OCI-LY3 (cell line): ENCODE measurements at regions not wholly inside any gene's neighbourhood (a gene's known extent, or its start where the extent isn't known, plus 50 kb on each side); places are given as distances from the start of the nearest gene placed in this dataset.

Source experiments
- H2AFZ ChIP-seq: fragments of 200-600, 300-600 bp; shearing (Covaris generic); 2 replicates; pipeline ENCODE4 v1.6.0; 2014; ENCODE audit warnings: antibody characterized with exemption, low read depth, low read length
- H3K27ac ChIP-seq: fragments of 200-600, 300-600 bp; sonication (generic); 2 replicates; pipeline ENCODE4 v1.5.1; 2014; ENCODE audit warnings: mild to moderate bottlenecking, low read length, moderate library complexity, mixed read lengths
- H3K27me3 ChIP-seq: fragments of 200-600, 300-600 bp; sonication (generic); 2 replicates; pipeline ENCODE4 v1.6.1; 2014; ENCODE audit warnings: low read depth, low read length, mixed read lengths
- H3K36me3 ChIP-seq: fragments of 200-600, 300-600 bp; sonication (generic); replicated peaks from 2 replicates; pipeline ENCODE3; 2014; ENCODE audit warnings: low read depth, low read length, mixed read lengths
- H3K4me1 ChIP-seq: fragments of 300-600, 200-600 bp; sonication (generic); 2 replicates; pipeline ENCODE4 v1.6.1; 2014; ENCODE audit warnings: low read length, mixed read lengths
- H3K4me2 ChIP-seq: fragments of 200-600, 300-600 bp; sonication (generic); 2 replicates; pipeline ENCODE4 v1.6.1; 2014; ENCODE audit warnings: low read length, mixed read lengths
- H3K4me3 ChIP-seq: fragments of 300-600, 200-600 bp; sonication (generic); 2 replicates; pipeline ENCODE4 v1.5.1; 2014; ENCODE audit warnings: antibody characterized with exemption, mild to moderate bottlenecking, low read length, moderate library complexity
- H3K79me2 ChIP-seq: fragments of 300-600, 200-600 bp; shearing (Covaris generic); 2 replicates; pipeline ENCODE4 v1.6.1; 2014; ENCODE audit warnings: mild to moderate bottlenecking, low read length, mixed read lengths
- H3K9ac ChIP-seq: fragments of 300-600, 200-600 bp; shearing (Covaris generic); 2 replicates; pipeline ENCODE4 v1.6.0; 2014; ENCODE audit warnings: mild to moderate bottlenecking, low read length, moderate library complexity
- H3K9me3 ChIP-seq: fragments of 200-600, 300-600 bp; shearing (Covaris generic); 2 replicates; pipeline ENCODE4 v1.6.1; 2014; ENCODE audit warnings: low read length, mixed read lengths; ENCODE audit not compliant: insufficient read depth
- H4K20me1 ChIP-seq: fragments of 200-600, 300-600 bp; sonication (generic); 2 replicates; pipeline ENCODE4 v1.6.1; 2016; ENCODE audit warnings: low read length, mixed read lengths; ENCODE audit not compliant: insufficient read depth
- CTCF ChIP-seq: fragments of 200-600, 300-600 bp; sonication (generic); IDR thresholded peaks from 2 replicates; pipeline ENCODE4 v1.5.1; 2014; ENCODE audit warnings: antibody characterized with exemption, low read length, low read depth
- EZH2phosphoT487 ChIP-seq: fragments of 200-600 bp; shearing (Covaris generic); IDR thresholded peaks from 2 replicates; pipeline ENCODE4 v1.6.1; 2018; ENCODE audit warnings: antibody characterized with exemption, mixed run types, low read depth

DNA sequence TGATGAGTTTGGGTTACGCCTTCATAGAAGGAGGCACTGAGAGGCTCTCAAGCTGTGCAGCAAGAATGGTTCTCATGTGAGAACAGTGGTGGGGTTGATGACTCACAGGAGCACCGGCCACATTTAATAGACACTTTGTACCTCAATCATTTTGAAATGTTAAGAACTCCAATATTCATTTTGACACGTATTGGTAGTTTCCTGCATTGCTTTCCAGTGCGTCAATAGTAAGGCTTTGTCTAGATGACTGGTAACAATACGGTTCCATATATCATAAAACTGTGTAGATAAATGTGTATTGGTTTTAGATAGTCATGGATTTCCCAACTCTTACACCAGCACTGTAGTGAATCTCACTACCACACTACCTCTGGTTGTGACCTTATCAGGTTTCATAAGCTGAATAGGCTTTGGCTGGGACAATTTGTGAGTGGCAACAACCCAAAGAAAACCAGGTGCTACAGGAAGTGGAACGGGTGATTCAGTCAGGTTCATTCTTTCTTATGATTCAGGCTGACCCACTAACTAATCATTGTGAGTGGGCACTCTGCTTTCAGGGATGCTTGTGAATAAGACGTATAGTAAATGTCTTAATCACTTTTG is 362.6 kb downstream of the KLF5 start:
- H3K4me2 ChIP-seq: no peak overlapping the region
- H3K9ac ChIP-seq: no peak overlapping the region
- no peak for TF ChIP-seq CTCF
- no peak for TF ChIP-seq EZH2phosphoT487
- no peak overlapping the region for H3K27ac ChIP-seq
- H3K27me3 ChIP-seq: no peaks in the 10 kb centered on the region
- H3K4me1 ChIP-seq: peaks cover 8% of the 10 kb centered on the region
- H3K9me3 ChIP-seq: no peaks in the 10 kb centered on the region
- H2AFZ ChIP-seq: no peak overlapping the region
- H3K4me3 ChIP-seq: no peak overlapping the region
- no peaks in the 10 kb centered on the region for H4K20me1 ChIP-seq
- H3K79me2 ChIP-seq: no peaks in the 10 kb centered on the region
- H3K36me3 ChIP-seq: no peaks in the 10 kb centered on the region

DNA sequence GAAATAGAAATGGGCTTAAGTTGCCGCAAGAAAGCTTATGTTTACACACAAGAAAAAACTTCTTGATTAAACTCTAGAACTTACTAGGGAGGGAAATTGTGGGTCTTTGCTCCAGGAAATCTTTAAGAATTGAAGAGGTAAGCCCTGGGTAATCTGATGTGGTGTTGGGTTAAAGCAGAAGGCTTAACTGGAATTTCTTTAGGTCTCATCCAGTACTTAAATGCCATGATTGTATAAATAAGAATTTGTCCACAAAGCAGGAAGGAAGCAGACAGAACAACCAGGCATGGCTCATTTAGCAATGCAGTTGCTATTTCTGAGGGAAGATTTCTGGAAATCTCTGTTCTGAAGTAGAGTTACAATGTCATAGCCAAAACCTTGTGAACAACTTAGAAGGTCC is 360.4 kb downstream of the KLF5 start:
- Histone ChIP-seq H4K20me1 (no peaks in the 10 kb centered on the region), H3K4me1 (0 out of 2 replicates have a peak, but pooled peaks cover 3% of the 10 kb centered on the region), H3K36me3 (no peaks in the 10 kb centered on the region), H3K4me2 (no peak overlapping the region), H3K27me3 (no peaks in the 10 kb centered on the region; the same call in 1 of the 2 replicates), H2AFZ (no peak overlapping the region), H3K9me3 (no peaks in the 10 kb centered on the region), H3K79me2 (no peaks in the 10 kb centered on the region), H3K4me3 (no peak overlapping the region), H3K27ac (no peak overlapping the region), H3K9ac (no peak overlapping the region)
- TF ChIP-seq CTCF (no peak), EZH2phosphoT487 (no peak)

- Histone ChIP-seq H3K4me1 (0 out of 2 replicates have a peak, but pooled peaks cover 3% of the 10 kb centered on the region), H3K27me3 (no peaks in the 10 kb centered on the region; the same call in 1 of the 2 replicates), H3K4me2 (peak overlapping the region; percentile 54), H3K36me3 (no peaks in the 10 kb centered on the region), H3K79me2 (no peaks in the 10 kb centered on the region), H4K20me1 (no peaks in the 10 kb centered on the region), H3K4me3 (peak overlapping the region; percentile 43), H3K27ac (no peak overlapping the region), H3K9me3 (no peaks in the 10 kb centered on the region), H3K9ac (no peak overlapping the region), H2AFZ (peak overlapping the region; percentile 62; the same call in 1 of the 2 replicates)
- TF ChIP-seq CTCF (peak; percentile 78), EZH2phosphoT487 (no peak)
Observed at GRCh38 chr13:73417012-73417615, 358.3 kb downstream of the KLF5 start.

DNA sequence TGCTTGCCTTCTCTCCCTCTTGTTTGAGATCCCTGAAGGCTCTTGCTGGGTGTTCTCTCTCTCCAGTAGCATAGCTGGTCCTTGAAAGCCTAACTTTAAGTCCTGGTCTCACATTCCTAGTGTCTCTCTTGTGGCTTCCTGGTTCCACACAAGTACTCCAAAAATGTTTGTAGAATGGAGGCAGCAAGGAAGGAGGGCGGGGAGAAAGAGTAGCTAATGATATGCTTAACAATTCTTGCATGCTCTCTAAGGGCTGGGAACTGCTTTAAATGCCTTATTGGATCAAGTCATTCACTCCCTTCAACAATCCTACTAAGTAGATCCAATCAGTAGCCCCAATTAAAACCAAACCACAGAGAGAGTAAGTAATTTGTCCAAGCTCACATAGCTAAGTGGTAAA is 357.3 kb downstream of the KLF5 start:
- no peak overlapping the region for H3K27ac ChIP-seq
- H3K36me3 ChIP-seq: no peaks in the 10 kb centered on the region
- H3K9me3 ChIP-seq: no peaks in the 10 kb centered on the region
- TF ChIP-seq EZH2phosphoT487: no peak
- TF ChIP-seq CTCF: no peak
- 0 out of 2 replicates have a peak, but pooled peaks cover 3% of the 10 kb centered on the region for H3K4me1 ChIP-seq
- no peak overlapping the region for H3K4me2 ChIP-seq
- H3K27me3 ChIP-seq: no peaks in the 10 kb centered on the region; the same call in 1 of the 2 replicates
- no peak overlapping the region for H3K9ac ChIP-seq
- H3K79me2 ChIP-seq: no peaks in the 10 kb centered on the region
- 0 out of 2 replicates have a peak overlapping the region, but pooled peaks have one; percentile 11 for H2AFZ ChIP-seq
- no peak overlapping the region for H3K4me3 ChIP-seq
- H4K20me1 ChIP-seq: no peaks in the 10 kb centered on the region
